ENCODE measurements at regions not wholly inside any gene's neighbourhood (a gene's known extent, or its start where the extent isn't known, plus 50 kb on each side); places are given as distances from the start of the nearest gene placed in this dataset.

DNA sequence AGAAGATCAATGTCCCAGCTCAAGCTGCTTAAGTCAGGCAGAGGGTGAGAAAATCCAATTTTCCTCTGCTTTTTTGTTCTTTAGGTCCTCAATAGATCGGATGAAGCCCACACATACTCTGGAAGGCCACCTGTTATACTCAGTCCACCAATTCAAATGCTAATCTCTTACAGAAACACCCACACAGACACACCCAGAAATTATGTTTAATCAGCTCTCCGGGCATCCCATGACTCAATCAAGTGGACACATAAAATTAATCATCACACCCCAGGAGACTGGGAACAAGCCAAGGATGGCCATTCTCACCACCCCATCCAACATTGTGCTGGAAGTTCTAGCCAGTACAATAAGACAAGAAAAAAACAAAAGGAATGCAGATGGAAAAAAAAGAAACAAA lies 67.8 kb upstream of the SLC24A5 start:
- TF ChIP-seq POLR2AphosphoS5 (IDR thresholded peaks at IDR 0.05; ENCODE audit: borderline replicate concordance, low read depth, low read length) (no peak), EZH2 (IDR thresholded peaks at IDR 0.05) (no peak), FOXP2 (optimal IDR thresholded peaks at IDR 0.05; ENCODE audit: control extremely low read depth, extremely low read length, insufficient read depth) (no peak)
